ENCODE measurements at regions not wholly inside any gene's neighbourhood (a gene's known extent, or its start where the extent isn't known, plus 50 kb on each side); places are given as distances from the start of the nearest gene placed in this dataset.

- TF ChIP-seq ISL1 (CRISPR knock-in tag; IDR thresholded peaks at IDR 0.05) (no peak), ZNF565 (CRISPR knock-in tag; conservative IDR thresholded peaks at IDR 0.05; ENCODE audit: low read depth) (no peak), CSRNP3 (CRISPR knock-in tag; IDR thresholded peaks at IDR 0.05) (no peak), PPARA (CRISPR knock-in tag; IDR thresholded peaks at IDR 0.05; ENCODE audit: borderline replicate concordance) (no peak), TSHZ2 (CRISPR knock-in tag; IDR thresholded peaks at IDR 0.05) (no peak), ZC3H10 (CRISPR knock-in tag; IDR thresholded peaks at IDR 0.05) (no peak), PATZ1 (CRISPR knock-in tag; IDR thresholded peaks at IDR 0.05; ENCODE audit: borderline replicate concordance) (no peak), ARNTL (CRISPR knock-in tag; IDR thresholded peaks at IDR 0.05; ENCODE audit: borderline replicate concordance, low read depth) (no peak)
These were observed 214.9 kb upstream of the WWC1 start for GRCh38 chr5:168076561-168076991.

All from SK-N-SH treated with all-trans-retinoic acid at 6 μM for 48 hours (cell line).